HG02981 (cell line): ENCODE measurements at regions not wholly inside any gene's neighbourhood (a gene's known extent, or its start where the extent isn't known, plus 50 kb on each side); places are given as distances from the start of the nearest gene placed in this dataset.

Experiments used
- ATAC-seq: cut with Tn5 transposase; IDR thresholded peaks from one replicate; pipeline ENCODE4 v1.9.1; 2021; ENCODE audit warnings: mild to moderate bottlenecking, moderate library complexity; ENCODE audit not compliant: unreplicated experiment

- ATAC-seq: no peak
Measured at GRCh38 chr11:112632866-112633505, 328.2 kb upstream of the NCAM1 start.

- ATAC-seq: no peak
Measured at GRCh38 chr11:112634551-112634950, 326.7 kb upstream of the NCAM1 start.

GRCh38 chr11:112634995-112635737 is 326.1 kb upstream of the NCAM1 start:
- ATAC-seq: no peak

- no peak for ATAC-seq
Measured at GRCh38 chr11:112637076-112637475, 324.1 kb upstream of the NCAM1 start.

GRCh38 chr11:112637876-112638275 is 323.3 kb upstream of the NCAM1 start:
- no peak for ATAC-seq

GRCh38 chr11:112639469-112639868 is 321.8 kb upstream of the NCAM1 start:
- ATAC-seq: no peak

- ATAC-seq: no peak
Measured at GRCh38 chr11:112643416-112643815, 317.8 kb upstream of the NCAM1 start.

- no peak for ATAC-seq
Measured at GRCh38 chr11:112644410-112645131, 316.6 kb upstream of the NCAM1 start.

GRCh38 chr11:112649856-112650255 is 311.4 kb upstream of the NCAM1 start:
- ATAC-seq: no peak

GRCh38 chr11:112650527-112650926 is 310.7 kb upstream of the NCAM1 start:
- ATAC-seq: no peak

GRCh38 chr11:112651386-112651785 is 309.8 kb upstream of the NCAM1 start:
- no peak for ATAC-seq

- ATAC-seq: no peak
Measured at GRCh38 chr11:112652786-112653390, 308.3 kb upstream of the NCAM1 start.

GRCh38 chr11:112655371-112655770 is 305.8 kb upstream of the NCAM1 start:
- ATAC-seq: no peak

- no peak for ATAC-seq
Measured at GRCh38 chr11:112656772-112657428, 304.3 kb upstream of the NCAM1 start.

GRCh38 chr11:112658431-112658878 is 302.8 kb upstream of the NCAM1 start:
- no peak for ATAC-seq

GRCh38 chr11:112661146-112661545 is 300.1 kb upstream of the NCAM1 start:
- ATAC-seq: no peak

GRCh38 chr11:112661571-112661970 is 299.6 kb upstream of the NCAM1 start:
- ATAC-seq: no peak

GRCh38 chr11:112662554-112662953 is 298.7 kb upstream of the NCAM1 start:
- no peak for ATAC-seq

- no peak for ATAC-seq
Measured at GRCh38 chr11:112663947-112664634, 297.1 kb upstream of the NCAM1 start.

- ATAC-seq: no peak
Measured at GRCh38 chr11:112665291-112665690, 295.9 kb upstream of the NCAM1 start.
